Ovary (tissue), 3 donors: ENCODE measurements at regions not wholly inside any gene's neighbourhood (a gene's known extent, or its start where the extent isn't known, plus 50 kb on each side); places are given as distances from the start of the nearest gene placed in this dataset.

Experiments
- EP300 ChIP-seq: sonication (generic); formaldehyde crosslinking; IDR thresholded peaks from one replicate; pipeline ENCODE4 v1.6.1; 2017; ENCODE audit warnings: antibody characterized with exemption
- POLR2A ChIP-seq: fragments of 450-650 bp; IDR thresholded peaks from one replicate; pipeline ENCODE4 v1.6.1; 2017; ENCODE audit warnings: antibody characterized with exemption, mild to moderate bottlenecking, moderate library complexity
- TF ChIP-seq, protein P1 (sequence below), 3 donors: fragments of 450-650 bp in 2 of 3; fragments of 200-600 bp in 1 of 3; IDR thresholded peaks; one replicate each; pipeline versions ENCODE4 v1.5.1 to v1.8.0; 2016 to 2022; ENCODE audit warnings: antibody characterized with exemption in 3 of 3, mild to moderate bottlenecking in 1 of 3
- donor health status: DM: no; HTN: no; CAD: no.

DNA sequence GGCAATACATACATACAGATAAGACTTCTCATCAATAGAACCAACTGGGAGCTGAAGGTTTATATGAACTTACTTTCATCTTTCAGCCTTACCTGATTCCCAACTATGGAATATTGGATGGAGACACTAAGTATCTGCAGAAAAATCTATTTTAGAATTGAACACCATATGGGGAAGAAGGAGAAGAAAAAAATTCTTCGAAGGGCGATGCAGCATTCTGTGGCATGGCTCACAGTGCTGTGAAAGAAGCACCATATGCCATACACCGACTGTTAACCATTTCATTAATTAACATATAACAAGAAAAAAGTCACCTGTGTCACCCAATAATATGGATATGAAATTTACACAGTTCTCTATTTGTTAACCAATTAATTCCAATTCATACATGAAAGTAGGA lies 1374.4 kb upstream of the MAP3K7 start:
- TF ChIP-seq, protein P1, sequence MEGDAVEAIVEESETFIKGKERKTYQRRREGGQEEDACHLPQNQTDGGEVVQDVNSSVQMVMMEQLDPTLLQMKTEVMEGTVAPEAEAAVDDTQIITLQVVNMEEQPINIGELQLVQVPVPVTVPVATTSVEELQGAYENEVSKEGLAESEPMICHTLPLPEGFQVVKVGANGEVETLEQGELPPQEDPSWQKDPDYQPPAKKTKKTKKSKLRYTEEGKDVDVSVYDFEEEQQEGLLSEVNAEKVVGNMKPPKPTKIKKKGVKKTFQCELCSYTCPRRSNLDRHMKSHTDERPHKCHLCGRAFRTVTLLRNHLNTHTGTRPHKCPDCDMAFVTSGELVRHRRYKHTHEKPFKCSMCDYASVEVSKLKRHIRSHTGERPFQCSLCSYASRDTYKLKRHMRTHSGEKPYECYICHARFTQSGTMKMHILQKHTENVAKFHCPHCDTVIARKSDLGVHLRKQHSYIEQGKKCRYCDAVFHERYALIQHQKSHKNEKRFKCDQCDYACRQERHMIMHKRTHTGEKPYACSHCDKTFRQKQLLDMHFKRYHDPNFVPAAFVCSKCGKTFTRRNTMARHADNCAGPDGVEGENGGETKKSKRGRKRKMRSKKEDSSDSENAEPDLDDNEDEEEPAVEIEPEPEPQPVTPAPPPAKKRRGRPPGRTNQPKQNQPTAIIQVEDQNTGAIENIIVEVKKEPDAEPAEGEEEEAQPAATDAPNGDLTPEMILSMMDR (IDR thresholded peaks at IDR 0.05), result no peak
- TF ChIP-seq POLR2A (no peak), EP300 (no peak)
